ENCODE measurements at regions not wholly inside any gene's neighbourhood (a gene's known extent, or its start where the extent isn't known, plus 50 kb on each side); places are given as distances from the start of the nearest gene placed in this dataset.

DNA sequence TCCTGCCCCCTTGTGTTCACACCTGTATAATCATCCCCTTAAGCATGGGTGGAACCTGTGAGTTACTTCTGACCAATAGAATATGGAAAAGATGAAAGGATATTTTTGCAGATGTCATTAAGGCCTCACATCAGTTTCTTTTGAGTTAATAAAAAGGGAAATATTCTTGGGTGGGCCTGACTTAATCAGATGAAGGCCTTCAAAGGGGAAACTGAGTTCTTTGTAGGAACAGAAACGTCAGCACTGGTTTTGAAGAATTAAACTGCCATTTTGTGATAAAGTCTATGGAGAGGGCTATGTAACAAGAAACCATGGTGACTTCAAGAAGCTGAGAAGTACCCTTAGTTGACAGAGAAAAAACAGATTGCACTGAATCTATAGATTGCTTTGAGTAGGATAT is 168.7 kb upstream of the CNTNAP4 start:
- Histone ChIP-seq H3K4me3 (ENCODE audit: low read length in 3 of 3) (no peak overlapping the region), H3K9ac (ENCODE audit: low read length in 3 of 3) (no peak overlapping the region), H3K27me3 (ENCODE audit: control insufficient read depth, insufficient read depth, low read length) (no peaks in the 10 kb centered on the region), H3K4me1 (ENCODE audit: control insufficient read depth in 2 of 3, insufficient read depth in 2 of 3, low read depth in 1 of 3, low read length in 3 of 3) (no peaks in the 10 kb centered on the region), H3K27ac (ENCODE audit: low read depth in 2 of 2, low read length in 2 of 2) (no peak overlapping the region), H3K36me3 (ENCODE audit: control insufficient read depth in 2 of 3, insufficient read depth in 3 of 3, low read length in 3 of 3) (no peaks in the 10 kb centered on the region), H3K9me3 (ENCODE audit: control insufficient read depth in 2 of 3, insufficient read depth in 1 of 3, low read length in 3 of 3) (peaks cover 0 to 1% (median 0%) of the 10 kb centered on the region in 3 donors)
- FAIRE-seq (no peak), DNase-seq (no peak)
- TF ChIP-seq, protein P1, sequence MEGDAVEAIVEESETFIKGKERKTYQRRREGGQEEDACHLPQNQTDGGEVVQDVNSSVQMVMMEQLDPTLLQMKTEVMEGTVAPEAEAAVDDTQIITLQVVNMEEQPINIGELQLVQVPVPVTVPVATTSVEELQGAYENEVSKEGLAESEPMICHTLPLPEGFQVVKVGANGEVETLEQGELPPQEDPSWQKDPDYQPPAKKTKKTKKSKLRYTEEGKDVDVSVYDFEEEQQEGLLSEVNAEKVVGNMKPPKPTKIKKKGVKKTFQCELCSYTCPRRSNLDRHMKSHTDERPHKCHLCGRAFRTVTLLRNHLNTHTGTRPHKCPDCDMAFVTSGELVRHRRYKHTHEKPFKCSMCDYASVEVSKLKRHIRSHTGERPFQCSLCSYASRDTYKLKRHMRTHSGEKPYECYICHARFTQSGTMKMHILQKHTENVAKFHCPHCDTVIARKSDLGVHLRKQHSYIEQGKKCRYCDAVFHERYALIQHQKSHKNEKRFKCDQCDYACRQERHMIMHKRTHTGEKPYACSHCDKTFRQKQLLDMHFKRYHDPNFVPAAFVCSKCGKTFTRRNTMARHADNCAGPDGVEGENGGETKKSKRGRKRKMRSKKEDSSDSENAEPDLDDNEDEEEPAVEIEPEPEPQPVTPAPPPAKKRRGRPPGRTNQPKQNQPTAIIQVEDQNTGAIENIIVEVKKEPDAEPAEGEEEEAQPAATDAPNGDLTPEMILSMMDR (IDR thresholded peaks at IDR 0.05; ENCODE audit: borderline replicate concordance, extremely low read depth, insufficient read depth) = no peak
- intact Hi-C loops (cut with DNase I) = no loop called here

DNA sequence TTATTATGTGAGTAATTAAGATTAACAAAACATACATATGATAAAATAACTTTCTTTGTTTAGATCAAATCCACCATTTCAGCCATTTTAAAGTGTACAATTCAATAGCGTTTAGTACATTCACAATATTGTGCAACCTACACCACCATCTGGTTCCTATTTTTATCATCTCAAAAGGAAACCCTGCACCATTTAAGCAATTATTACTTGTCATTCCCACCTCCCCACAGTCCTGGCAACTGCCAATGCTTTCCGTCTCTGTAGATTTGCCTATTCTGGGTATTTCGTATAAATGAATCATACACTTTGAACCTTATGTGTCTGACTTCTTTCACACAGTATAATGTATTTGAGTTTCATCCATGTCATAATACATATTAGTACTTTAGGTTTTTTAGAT is 162.5 kb upstream of the CNTNAP4 start:
- H3K27me3 ChIP-seq (ENCODE audit: control insufficient read depth, insufficient read depth, low read length) = no peaks in the 10 kb centered on the region
- DNase-seq (no peak), FAIRE-seq (no peak)
- no peak overlapping the region for H3K4me3 ChIP-seq (ENCODE audit: low read length in 3 of 3)
- H3K36me3 ChIP-seq (ENCODE audit: control insufficient read depth in 2 of 3, insufficient read depth in 3 of 3, low read length in 3 of 3) = no peaks in the 10 kb centered on the region
- H3K9ac ChIP-seq (ENCODE audit: low read length in 3 of 3) = no peak overlapping the region
- peaks cover 0 to 2% (median 0%) of the 10 kb centered on the region in 3 donors for H3K9me3 ChIP-seq (ENCODE audit: control insufficient read depth in 2 of 3, insufficient read depth in 1 of 3, low read length in 3 of 3)
- intact Hi-C loops (cut with DNase I) = no loop called here
- no peak overlapping the region for H3K27ac ChIP-seq (ENCODE audit: low read depth in 2 of 2, low read length in 2 of 2)
- TF ChIP-seq, protein P1 (IDR thresholded peaks at IDR 0.05; ENCODE audit: borderline replicate concordance, extremely low read depth, insufficient read depth) = no peak
- H3K4me1 ChIP-seq (ENCODE audit: control insufficient read depth in 2 of 3, insufficient read depth in 2 of 3, low read depth in 1 of 3, low read length in 3 of 3) = no peaks in the 10 kb centered on the region

DNA sequence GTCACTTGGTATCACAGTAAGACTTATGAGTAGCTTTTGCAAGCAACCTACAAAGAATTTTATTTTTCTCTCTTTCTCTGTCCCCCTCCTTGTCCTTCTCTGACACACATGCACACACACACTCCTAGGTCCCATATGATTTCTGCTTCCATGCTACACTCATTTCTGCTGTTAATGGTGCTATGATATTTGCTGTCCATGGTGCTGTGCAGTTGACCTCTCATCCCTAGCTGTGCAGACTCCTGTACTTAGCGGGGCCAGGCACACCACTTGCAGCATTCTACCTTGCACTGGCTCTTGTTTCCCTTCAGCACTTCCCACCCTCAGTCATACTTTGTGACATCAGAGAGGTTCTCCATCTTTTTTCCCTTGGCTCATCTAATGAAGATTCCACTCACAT is 158.9 kb upstream of the CNTNAP4 start:
- intact Hi-C loops (cut with DNase I) = no loop called here
- Histone ChIP-seq H3K9ac (ENCODE audit: low read length in 3 of 3) (no peak overlapping the region), H3K4me1 (ENCODE audit: control insufficient read depth in 2 of 3, insufficient read depth in 2 of 3, low read depth in 1 of 3, low read length in 3 of 3) (no peaks in the 10 kb centered on the region), H3K36me3 (ENCODE audit: control insufficient read depth in 2 of 3, insufficient read depth in 3 of 3, low read length in 3 of 3) (no peaks in the 10 kb centered on the region), H3K27ac (ENCODE audit: low read depth in 2 of 2, low read length in 2 of 2) (no peak overlapping the region), H3K27me3 (ENCODE audit: control insufficient read depth, insufficient read depth, low read length) (no peaks in the 10 kb centered on the region), H3K9me3 (ENCODE audit: control insufficient read depth in 2 of 3, insufficient read depth in 1 of 3, low read length in 3 of 3) (peaks cover 0 to 2% (median 0%) of the 10 kb centered on the region in 3 donors), H3K4me3 (ENCODE audit: low read length in 3 of 3) (no peak overlapping the region)
- TF ChIP-seq, protein P1 (IDR thresholded peaks at IDR 0.05; ENCODE audit: borderline replicate concordance, extremely low read depth, insufficient read depth) = no peak
- FAIRE-seq = no peak
- DNase-seq = peak in 2 of 5 donors; percentile 7 to 21

DNA sequence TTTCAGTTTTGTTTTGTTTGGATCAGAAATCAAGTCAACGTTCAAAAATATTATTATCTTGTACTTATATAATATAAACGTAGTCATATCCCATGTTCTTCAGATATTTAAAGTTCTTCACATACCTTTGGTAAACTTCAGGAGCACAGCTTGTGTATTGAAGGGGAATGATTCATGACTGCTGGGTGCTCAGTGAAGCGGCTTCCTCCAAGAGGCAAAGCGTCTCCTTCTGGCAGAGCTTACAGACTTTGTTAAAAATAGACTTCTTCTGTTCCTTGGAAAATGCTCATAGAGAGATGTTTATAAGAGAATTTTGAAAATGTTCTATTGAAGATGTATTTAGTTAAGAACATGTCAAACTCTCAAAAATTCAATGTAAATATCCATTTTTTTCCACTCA is 155.6 kb upstream of the CNTNAP4 start:
- Histone ChIP-seq H3K36me3 (ENCODE audit: control insufficient read depth in 2 of 3, insufficient read depth in 3 of 3, low read length in 3 of 3) (no peaks in the 10 kb centered on the region), H3K9ac (ENCODE audit: low read length in 3 of 3) (no peak overlapping the region), H3K4me3 (ENCODE audit: low read length in 3 of 3) (no peak overlapping the region), H3K4me1 (ENCODE audit: control insufficient read depth in 2 of 3, insufficient read depth in 2 of 3, low read depth in 1 of 3, low read length in 3 of 3) (no peaks in the 10 kb centered on the region), H3K27me3 (ENCODE audit: control insufficient read depth, insufficient read depth, low read length) (no peaks in the 10 kb centered on the region), H3K27ac (ENCODE audit: low read depth in 2 of 2, low read length in 2 of 2) (no peak overlapping the region), H3K9me3 (ENCODE audit: control insufficient read depth in 2 of 3, insufficient read depth in 1 of 3, low read length in 3 of 3) (peaks cover 0 to 2% (median 0%) of the 10 kb centered on the region in 3 donors)
- DNase-seq (no peak), FAIRE-seq (no peak)
- intact Hi-C loops (cut with DNase I) = no loop called here
- TF ChIP-seq, protein P1 (IDR thresholded peaks at IDR 0.05; ENCODE audit: borderline replicate concordance, extremely low read depth, insufficient read depth) = no peak

Data from kidney (tissue), 13 donors.